ENCODE measurements at regions not wholly inside any gene's neighbourhood (a gene's known extent, or its start where the extent isn't known, plus 50 kb on each side); places are given as distances from the start of the nearest gene placed in this dataset.

DNA sequence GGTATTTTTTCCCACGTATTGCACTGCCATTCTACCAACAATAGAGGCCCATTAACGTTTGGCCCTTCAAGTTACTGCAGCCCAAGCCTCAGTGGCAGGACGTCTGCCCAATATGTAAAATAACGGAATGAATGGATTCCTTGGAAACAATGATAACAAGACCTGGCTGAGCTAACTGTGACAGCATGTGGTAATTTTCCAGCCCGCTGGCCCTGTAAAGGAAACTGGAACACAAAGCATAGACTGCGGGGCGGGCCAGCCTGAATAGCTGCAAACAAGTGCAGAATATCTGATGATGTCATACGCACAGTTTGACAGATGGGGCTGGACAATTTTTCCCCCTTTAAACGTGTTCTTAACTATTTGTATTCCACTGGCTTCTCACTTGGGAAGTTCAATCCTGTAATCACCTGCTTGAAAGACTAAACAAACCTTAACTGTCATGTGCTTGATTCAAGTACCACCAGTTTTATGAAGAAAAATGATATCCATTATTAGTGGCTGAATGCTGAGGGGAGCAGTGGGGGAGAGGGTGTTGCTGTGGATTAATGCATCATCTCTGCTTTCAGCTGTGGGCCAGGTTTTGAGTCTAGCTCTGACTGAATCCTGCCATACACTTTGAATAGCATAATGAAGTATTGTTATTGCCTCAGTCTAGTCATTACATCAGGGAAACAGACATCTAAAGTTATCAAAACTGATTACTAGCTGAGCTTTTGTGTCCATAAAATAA, 323.9 kb downstream of the TMEM161B start:
- intact Hi-C loops (cut with DNase I; ENCODE audit: low total_unique reads) (no loop called here), in situ Hi-C loops (cut with MboI; ENCODE audit: low pct_ligation_motif_present in 1 of 4, low pct_unique_long_range_greater_than_20kb in 1 of 4, low sequenced_read_pairs in 3 of 4) (no loop called here)
- no peaks in the 10 kb centered on the region for H3K9me3 ChIP-seq
- 0 to 30% methylated on average over 1 to 9 of the region's 9 CpGs for WGBS, 2 donors (ENCODE audit: low coverage in 1 of 2)
- H3K27me3 ChIP-seq, result no peaks in the 10 kb centered on the region
- H3K36me3 ChIP-seq, result no peaks in the 10 kb centered on the region
- no peak overlapping the region for H3K27ac ChIP-seq
- TF ChIP-seq POLR2AphosphoS5 (IDR thresholded peaks at IDR 0.05) (no peak), POLR2A (IDR thresholded peaks at IDR 0.05) (no peak), EP300 (IDR thresholded peaks at IDR 0.05; ENCODE audit: low read depth) (no peak)
- TF ChIP-seq, protein P1, sequence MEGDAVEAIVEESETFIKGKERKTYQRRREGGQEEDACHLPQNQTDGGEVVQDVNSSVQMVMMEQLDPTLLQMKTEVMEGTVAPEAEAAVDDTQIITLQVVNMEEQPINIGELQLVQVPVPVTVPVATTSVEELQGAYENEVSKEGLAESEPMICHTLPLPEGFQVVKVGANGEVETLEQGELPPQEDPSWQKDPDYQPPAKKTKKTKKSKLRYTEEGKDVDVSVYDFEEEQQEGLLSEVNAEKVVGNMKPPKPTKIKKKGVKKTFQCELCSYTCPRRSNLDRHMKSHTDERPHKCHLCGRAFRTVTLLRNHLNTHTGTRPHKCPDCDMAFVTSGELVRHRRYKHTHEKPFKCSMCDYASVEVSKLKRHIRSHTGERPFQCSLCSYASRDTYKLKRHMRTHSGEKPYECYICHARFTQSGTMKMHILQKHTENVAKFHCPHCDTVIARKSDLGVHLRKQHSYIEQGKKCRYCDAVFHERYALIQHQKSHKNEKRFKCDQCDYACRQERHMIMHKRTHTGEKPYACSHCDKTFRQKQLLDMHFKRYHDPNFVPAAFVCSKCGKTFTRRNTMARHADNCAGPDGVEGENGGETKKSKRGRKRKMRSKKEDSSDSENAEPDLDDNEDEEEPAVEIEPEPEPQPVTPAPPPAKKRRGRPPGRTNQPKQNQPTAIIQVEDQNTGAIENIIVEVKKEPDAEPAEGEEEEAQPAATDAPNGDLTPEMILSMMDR (IDR thresholded peaks at IDR 0.05), result no peak
- no peak for DNase-seq
- no peaks in the 10 kb centered on the region for H3K4me1 ChIP-seq
- H3K4me3 ChIP-seq, result no peak overlapping the region

DNA sequence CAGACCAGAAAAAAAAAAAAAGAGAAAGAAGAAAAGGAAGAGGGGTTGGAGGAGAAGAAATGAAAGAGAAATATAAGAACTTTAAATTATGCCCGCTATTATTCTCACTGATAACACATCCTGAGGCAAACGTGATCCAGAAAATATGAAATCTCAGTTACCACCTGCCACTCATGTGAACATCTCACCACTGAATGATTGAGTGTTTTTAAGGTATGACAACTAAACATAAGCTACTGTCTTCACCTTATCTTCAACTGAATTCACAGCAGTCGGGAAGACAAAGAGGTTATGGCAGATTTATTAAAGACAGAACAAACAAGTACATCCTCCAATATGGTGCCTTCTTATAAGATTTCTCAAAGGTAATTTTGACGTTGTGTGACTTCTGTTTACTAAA, 327.9 kb downstream of the TMEM161B start:
- TF ChIP-seq, protein P1 (IDR thresholded peaks at IDR 0.05), result no peak
- no peak for TF ChIP-seq POLR2A (IDR thresholded peaks at IDR 0.05)
- no peak for TF ChIP-seq EP300 (IDR thresholded peaks at IDR 0.05; ENCODE audit: low read depth)
- no peak for TF ChIP-seq POLR2AphosphoS5 (IDR thresholded peaks at IDR 0.05)
- intact Hi-C loops (cut with DNase I; ENCODE audit: low total_unique reads), result no loop called here
- Histone ChIP-seq H3K27ac (no peak overlapping the region), H3K4me3 (no peak overlapping the region), H3K4me1 (no peaks in the 10 kb centered on the region), H3K9me3 (no peaks in the 10 kb centered on the region), H3K27me3 (no peaks in the 10 kb centered on the region), H3K36me3 (no peaks in the 10 kb centered on the region)
- in situ Hi-C loops (cut with MboI; ENCODE audit: low pct_ligation_motif_present in 1 of 4, low pct_unique_long_range_greater_than_20kb in 1 of 4, low sequenced_read_pairs in 3 of 4), result no loop called here
- WGBS, 2 donors (ENCODE audit: low coverage in 1 of 2), result 49 to 52% methylated on average over 4 of the region's 4 CpGs
- no peak for DNase-seq

DNA sequence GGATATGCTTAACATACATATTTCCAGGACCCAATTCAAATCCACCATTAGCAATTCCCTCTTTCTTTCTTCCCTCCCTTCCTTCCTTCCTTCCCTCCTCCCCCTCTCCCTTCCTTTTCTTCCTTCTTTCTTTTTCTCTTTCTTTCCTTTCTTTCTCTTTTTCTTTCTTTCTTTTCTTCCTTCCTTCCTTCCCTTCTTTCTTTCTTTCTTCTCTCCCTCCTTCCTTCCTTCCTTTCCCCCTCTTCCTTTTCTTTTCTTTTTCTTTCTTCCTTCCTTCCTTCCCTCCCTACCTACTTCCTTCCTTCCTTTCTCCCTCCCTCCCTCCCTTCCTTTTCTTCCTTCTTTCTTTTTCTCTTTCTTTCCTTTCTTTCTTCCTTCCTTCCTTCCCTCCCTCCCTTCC, 332.0 kb downstream of the TMEM161B start:
- in situ Hi-C loops (cut with MboI; ENCODE audit: low pct_ligation_motif_present in 1 of 4, low pct_unique_long_range_greater_than_20kb in 1 of 4, low sequenced_read_pairs in 3 of 4), result no loop called here
- TF ChIP-seq EP300 (IDR thresholded peaks at IDR 0.05; ENCODE audit: low read depth) (no peak), POLR2AphosphoS5 (IDR thresholded peaks at IDR 0.05) (no peak)
- TF ChIP-seq, protein P1 (IDR thresholded peaks at IDR 0.05), result no peak
- no peaks in the 10 kb centered on the region for H3K9me3 ChIP-seq

DNA sequence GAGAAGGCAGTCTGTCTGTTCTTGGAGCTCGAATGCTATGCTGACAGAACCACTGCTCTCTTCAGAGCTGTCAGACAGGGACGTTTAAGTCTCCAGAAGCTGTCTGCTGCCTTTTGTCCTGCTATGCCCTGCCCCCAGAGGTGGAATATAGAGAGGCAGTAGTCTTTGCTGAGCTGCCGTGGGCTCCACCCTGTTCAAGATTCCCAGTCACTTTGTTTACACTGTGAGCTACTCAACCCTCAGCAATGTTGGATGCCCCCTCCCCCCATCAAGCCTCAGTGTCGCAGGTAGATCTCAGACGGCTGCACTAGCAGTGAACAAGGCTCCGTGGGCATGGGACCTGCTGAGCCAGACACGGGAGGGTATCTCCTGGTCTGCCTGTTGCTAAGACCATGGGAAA, 344.2 kb downstream of the TMEM161B start:
- in situ Hi-C loops (cut with MboI; ENCODE audit: low pct_ligation_motif_present in 1 of 4, low pct_unique_long_range_greater_than_20kb in 1 of 4, low sequenced_read_pairs in 3 of 4) (no loop called here), intact Hi-C loops (cut with DNase I; ENCODE audit: low total_unique reads) (no loop called here)
- Histone ChIP-seq H3K27me3 (no peaks in the 10 kb centered on the region), H3K27ac (no peak overlapping the region), H3K36me3 (no peaks in the 10 kb centered on the region), H3K4me1 (no peaks in the 10 kb centered on the region), H3K9me3 (no peaks in the 10 kb centered on the region), H3K4me3 (no peak overlapping the region)
- no peak for DNase-seq
- TF ChIP-seq, protein P1 (IDR thresholded peaks at IDR 0.05), result no peak
- no peak for TF ChIP-seq POLR2AphosphoS5 (IDR thresholded peaks at IDR 0.05)
- TF ChIP-seq EP300 (IDR thresholded peaks at IDR 0.05; ENCODE audit: low read depth), result no peak
- 40% methylated on average over 1 to 7 of the region's 7 CpGs for WGBS, 2 donors (ENCODE audit: low coverage in 1 of 2)

More for the DNA sequence above, 332.0 kb downstream of the TMEM161B start:
- no peaks in the 10 kb centered on the region for H3K27me3 ChIP-seq
- no peaks in the 10 kb centered on the region for H3K4me1 ChIP-seq
- no peaks in the 10 kb centered on the region for H3K36me3 ChIP-seq
- DNase-seq, result no peak
- H3K4me3 ChIP-seq, result no peak overlapping the region
- no peak overlapping the region for H3K27ac ChIP-seq
- intact Hi-C loops (cut with DNase I; ENCODE audit: low total_unique reads), result no loop called here
